Neural cell (in vitro differentiated cells): ENCODE measurements at regions not wholly inside any gene's neighbourhood (a gene's known extent, or its start where the extent isn't known, plus 50 kb on each side); places are given as distances from the start of the nearest gene placed in this dataset.

Experiments used
- H2AFZ ChIP-seq: fragments of 200-600, 300-800 bp; sonication (generic), shearing (Covaris generic); 2 replicates; pipeline ENCODE4 v1.6.0; 2014; ENCODE audit warnings: low read depth, mild to moderate bottlenecking, antibody characterized with exemption, low read length, moderate library complexity
- H3F3A ChIP-seq: fragments of 200-600 bp; shearing (Covaris generic); 2 replicates; pipeline ENCODE4 v1.6.1; 2016; ENCODE audit warnings: mild to moderate bottlenecking, moderate library complexity, mixed read lengths, antibody characterized with exemption, low read length; ENCODE audit not compliant: insufficient read depth, poor library complexity, severe bottlenecking
- H3K27ac ChIP-seq: fragments of 200-600, 300-800 bp; sonication (generic), shearing (Covaris generic); 2 replicates; pipeline ENCODE4 v1.5.1; 2014; ENCODE audit warnings: mild to moderate bottlenecking, low read length, moderate library complexity
- H3K27me3 ChIP-seq: fragments of 300-800, 200-600 bp; sonication (generic), shearing (Covaris generic); 2 replicates; pipeline ENCODE4 v1.6.0; 2014; ENCODE audit warnings: mild to moderate bottlenecking, low read depth, low read length, moderate library complexity; ENCODE audit not compliant: insufficient read depth
- H3K36me3 ChIP-seq: fragments of 300-800, 200-600 bp; sonication (generic), shearing (Covaris generic); 2 replicates; pipeline ENCODE4 v1.5.1; 2014; ENCODE audit warnings: mild to moderate bottlenecking, antibody characterized with exemption, low read length, moderate library complexity; ENCODE audit not compliant: insufficient read depth
- H3K4me2 ChIP-seq: fragments of 300-800, 200-600 bp; sonication (generic), shearing (Covaris generic); 2 replicates; pipeline ENCODE4 v1.6.0; 2014; ENCODE audit warnings: mild to moderate bottlenecking, low read length
- H3K4me3 ChIP-seq: fragments of 300-800, 200-600 bp; sonication (generic), shearing (Covaris generic); 2 replicates; pipeline ENCODE4 v1.5.1; 2014; ENCODE audit warnings: mild to moderate bottlenecking, low read length, moderate library complexity
- H3K79me2 ChIP-seq: fragments of 200-600 bp; shearing (Covaris generic); replicated peaks from 2 replicates; pipeline ENCODE4 v1.6.0; 2014; ENCODE audit warnings: mild to moderate bottlenecking, low read length, moderate library complexity; ENCODE audit not compliant: insufficient read depth
- H3K9ac ChIP-seq: fragments of 300-800, 200-600 bp; sonication (generic), shearing (Covaris generic); 2 replicates; pipeline ENCODE4 v1.6.1; 2016; ENCODE audit warnings: mild to moderate bottlenecking, low read length, mixed read lengths
- H3K9me2 ChIP-seq: fragments of 200-600 bp; shearing (Covaris generic); 2 replicates; pipeline ENCODE4 v1.6.1; 2016; ENCODE audit warnings: mild to moderate bottlenecking, low read length, mixed read lengths; ENCODE audit not compliant: insufficient read depth
- H3K9me3 ChIP-seq: fragments of 200-600, 300-800 bp; sonication (generic), shearing (Covaris generic); 2 replicates; pipeline ENCODE4 v1.6.1; 2016; ENCODE audit warnings: mild to moderate bottlenecking, mixed run types, low read length, moderate library complexity, mixed read lengths
- H4K20me1 ChIP-seq: fragments of 200-600 bp; shearing (Covaris generic); 2 replicates; pipeline ENCODE4 v1.6.1; 2016; ENCODE audit warnings: mild to moderate bottlenecking, mixed run types; ENCODE audit not compliant: insufficient read depth
- CTCF ChIP-seq: fragments of 450-650 bp; IDR thresholded peaks from 2 replicates; pipeline ENCODE4 v1.5.1; 2014; ENCODE audit warnings: antibody characterized with exemption, mild to moderate bottlenecking, moderate library complexity; ENCODE audit not compliant: poor library complexity, severe bottlenecking
- EP300 ChIP-seq: fragments of 450-650 bp; conservative IDR thresholded peaks from 2 replicates; pipeline ENCODE4 v1.6.1; 2014; ENCODE audit warnings: antibody characterized with exemption, mild to moderate bottlenecking, moderate library complexity; ENCODE audit not compliant: poor library complexity, severe bottlenecking
- EZH2 ChIP-seq: fragments of 200-600, 300-800 bp; shearing (Covaris generic), sonication (generic); IDR thresholded peaks from 2 replicates; pipeline ENCODE4 v1.6.1; 2014; ENCODE audit warnings: antibody characterized with exemption, low read length, borderline replicate concordance, mild to moderate bottlenecking; ENCODE audit not compliant: insufficient read depth, poor library complexity, severe bottlenecking
- MXI1 ChIP-seq: fragments of 450-650 bp; conservative IDR thresholded peaks from 2 replicates; pipeline ENCODE4 v1.6.1; 2014; ENCODE audit warnings: antibody characterized with exemption, mild to moderate bottlenecking; ENCODE audit not compliant: poor library complexity, severe bottlenecking
- POLR2AphosphoS5 ChIP-seq: IDR thresholded peaks from 2 replicates; pipeline ENCODE4 v1.6.1; 2012
- RAD21 ChIP-seq: fragments of 450-650 bp; conservative IDR thresholded peaks from 2 replicates; pipeline ENCODE4 v1.6.1; 2014; ENCODE audit warnings: antibody characterized with exemption, mild to moderate bottlenecking, moderate library complexity
- REST ChIP-seq: IDR thresholded peaks from 2 replicates; pipeline ENCODE4 v1.6.1; 2012; ENCODE audit warnings: borderline replicate concordance
- SMC3 ChIP-seq: fragments of 450-650 bp; conservative IDR thresholded peaks from 2 replicates; pipeline ENCODE4 v1.6.1; 2014; ENCODE audit warnings: antibody characterized with exemption, mild to moderate bottlenecking, moderate library complexity; ENCODE audit not compliant: poor library complexity
- TAF1 ChIP-seq: IDR thresholded peaks from 2 replicates; pipeline ENCODE4 v1.6.1; 2012; ENCODE audit warnings: low read depth

DNA sequence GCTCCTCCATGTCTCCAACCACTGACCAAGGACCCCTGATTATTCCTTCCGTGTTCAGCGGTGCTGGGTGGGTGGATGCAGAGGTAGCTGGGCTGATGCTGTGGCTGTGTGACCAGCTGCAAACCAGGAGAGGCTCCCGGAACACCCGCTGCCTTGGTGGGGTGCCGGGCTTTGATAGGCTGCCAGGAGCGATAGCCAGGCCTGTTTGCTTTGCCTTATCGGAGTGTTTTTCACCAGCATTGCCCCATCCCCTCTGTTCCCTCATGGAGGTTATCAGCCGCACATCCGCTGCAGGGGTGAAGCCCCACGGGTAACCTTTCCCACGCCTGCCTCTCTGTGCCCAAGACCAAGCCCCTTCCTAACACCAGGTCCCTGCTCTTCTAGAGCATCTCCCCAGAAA lies 354.3 kb downstream of the C16orf95 start:
- Histone ChIP-seq H3K9me2 (no peaks in the 10 kb centered on the region), H3K27ac (no peak overlapping the region), H3K36me3 (no peaks in the 10 kb centered on the region), H3F3A (no peaks in the 10 kb centered on the region), H3K27me3 (no peaks in the 10 kb centered on the region), H3K9me3 (no peaks in the 10 kb centered on the region), H2AFZ (no peak overlapping the region), H4K20me1 (no peaks in the 10 kb centered on the region), H3K4me3 (no peak overlapping the region), H3K9ac (no peak overlapping the region), H3K4me2 (no peak overlapping the region), H3K79me2 (no peaks in the 10 kb centered on the region)
- no peak for TF ChIP-seq RAD21
- TF ChIP-seq MXI1 = no peak
- no peak for TF ChIP-seq EZH2
- no peak for TF ChIP-seq POLR2AphosphoS5
- no peak for TF ChIP-seq TAF1
- no peak for TF ChIP-seq REST
- TF ChIP-seq CTCF = no peak
- TF ChIP-seq EP300 = no peak
- no peak for TF ChIP-seq SMC3

- no peaks in the 10 kb centered on the region for H3F3A ChIP-seq
- no peaks in the 10 kb centered on the region for H3K9me2 ChIP-seq
- no peak overlapping the region for H3K4me2 ChIP-seq
- H3K4me3 ChIP-seq = no peak overlapping the region
- H3K9ac ChIP-seq = no peak overlapping the region
- H3K27ac ChIP-seq = no peak overlapping the region
- H3K79me2 ChIP-seq = no peaks in the 10 kb centered on the region
- no peaks in the 10 kb centered on the region for H3K9me3 ChIP-seq
- TF ChIP-seq POLR2AphosphoS5 (no peak), TAF1 (no peak), EP300 (no peak)
- no peaks in the 10 kb centered on the region for H3K27me3 ChIP-seq
- H4K20me1 ChIP-seq = no peaks in the 10 kb centered on the region
- H2AFZ ChIP-seq = no peak overlapping the region
- H3K36me3 ChIP-seq = no peaks in the 10 kb centered on the region
Observed at GRCh38 chr16:86963600-86964575, 353.3 kb downstream of the C16orf95 start.
